Muscle layer of duodenum (tissue), 2 donors: ENCODE measurements at regions not wholly inside any gene's neighbourhood (a gene's known extent, or its start where the extent isn't known, plus 50 kb on each side); places are given as distances from the start of the nearest gene placed in this dataset.

Source experiments
- H3K27ac ChIP-seq: one replicate; pipeline ENCODE4 v1.7.0; 2013; ENCODE audit warnings: mild to moderate bottlenecking, low read length
- H3K27me3 ChIP-seq: one replicate; pipeline ENCODE4 v1.7.0; 2013; ENCODE audit warnings: low read depth, mild to moderate bottlenecking, control low read depth, low read length
- H3K36me3 ChIP-seq, 2 donors: one replicate each; pipeline ENCODE4 v1.7.0; 2013; ENCODE audit warnings: low read length in 2 of 2, control low read depth in 1 of 2, mild to moderate bottlenecking in 1 of 2; ENCODE audit not compliant: insufficient read depth in 2 of 2, control insufficient read depth in 1 of 2
- H3K4me1 ChIP-seq, 2 donors: one replicate each; pipeline ENCODE4 v1.7.0; 2013; ENCODE audit warnings: low read length in 2 of 2, mild to moderate bottlenecking in 2 of 2, control low read depth in 1 of 2, moderate library complexity in 1 of 2; ENCODE audit not compliant: insufficient read depth in 2 of 2, control insufficient read depth in 1 of 2
- H3K4me3 ChIP-seq, 2 donors: one replicate each; pipeline ENCODE4 v1.7.0; 2013; ENCODE audit warnings: low read length in 2 of 2, low read depth in 1 of 2, mild to moderate bottlenecking in 1 of 2
- H3K9me3 ChIP-seq, 2 donors: one replicate each; pipeline ENCODE4 v1.7.0; 2013; ENCODE audit warnings: low read length in 2 of 2, control low read depth in 1 of 2, mild to moderate bottlenecking in 1 of 2; ENCODE audit not compliant: control insufficient read depth in 1 of 2
- donor health status: healthy.

- Histone ChIP-seq H3K27me3 (no peaks in the 10 kb centered on the region), H3K4me3 (no peak overlapping the region), H3K4me1 (no peaks in the 10 kb centered on the region), H3K27ac (peak overlapping the region; percentile 62), H3K9me3 (peaks cover 0 to 4% of the 10 kb centered on the region in 2 donors), H3K36me3 (no peaks in the 10 kb centered on the region)
Measured at GRCh38 chr18:22283397-22283796, 114.0 kb downstream of the GATA6 start.

- H3K27me3 ChIP-seq = no peaks in the 10 kb centered on the region
- H3K27ac ChIP-seq = peak overlapping the region; percentile 62
Measured at GRCh38 chr18:22283116-22283395, 113.7 kb downstream of the GATA6 start.

GRCh38 chr18:22282311-22283115 is 113.1 kb downstream of the GATA6 start:
- Histone ChIP-seq H3K27ac (peak overlapping the region; percentile 62), H3K4me1 (no peaks in the 10 kb centered on the region), H3K27me3 (no peaks in the 10 kb centered on the region)

More at GRCh38 chr18:22283116-22283395, 113.7 kb downstream of the GATA6 start:
- no peak overlapping the region for H3K4me3 ChIP-seq
- H3K4me1 ChIP-seq = no peaks in the 10 kb centered on the region
- peaks cover 0 to under 1% of the 10 kb centered on the region in 2 donors for H3K9me3 ChIP-seq
- H3K36me3 ChIP-seq = no peaks in the 10 kb centered on the region

GRCh38 chr18:22280453-22280750 is 111.0 kb downstream of the GATA6 start:
- Histone ChIP-seq H3K4me3 (no peak overlapping the region), H3K27ac (no peak overlapping the region), H3K4me1 (no peaks in the 10 kb centered on the region), H3K36me3 (no peaks in the 10 kb centered on the region), H3K9me3 (no peaks in the 10 kb centered on the region), H3K27me3 (no peaks in the 10 kb centered on the region)

More at GRCh38 chr18:22282311-22283115, 113.1 kb downstream of the GATA6 start:
- no peaks in the 10 kb centered on the region for H3K9me3 ChIP-seq
- no peak overlapping the region for H3K4me3 ChIP-seq
- H3K36me3 ChIP-seq = no peaks in the 10 kb centered on the region

GRCh38 chr18:22279741-22280452 is 110.5 kb downstream of the GATA6 start:
- H3K36me3 ChIP-seq = no peaks in the 10 kb centered on the region
- no peaks in the 10 kb centered on the region for H3K4me1 ChIP-seq
- H3K9me3 ChIP-seq = no peaks in the 10 kb centered on the region
- H3K27ac ChIP-seq = no peak overlapping the region
- H3K4me3 ChIP-seq = no peak overlapping the region
- H3K27me3 ChIP-seq = no peaks in the 10 kb centered on the region

- Histone ChIP-seq H3K9me3 (peaks cover 0 to 6% of the 10 kb centered on the region in 2 donors), H3K4me1 (no peaks in the 10 kb centered on the region), H3K27me3 (no peaks in the 10 kb centered on the region), H3K4me3 (no peak overlapping the region), H3K27ac (no peak overlapping the region), H3K36me3 (no peaks in the 10 kb centered on the region)
Measured at GRCh38 chr18:22278798-22279197, 109.4 kb downstream of the GATA6 start.

GRCh38 chr18:22277758-22278157 is 108.4 kb downstream of the GATA6 start:
- Histone ChIP-seq H3K4me3 (no peak overlapping the region), H3K27ac (no peak overlapping the region), H3K4me1 (no peaks in the 10 kb centered on the region)

GRCh38 chr18:22276334-22276713 is 106.9 kb downstream of the GATA6 start:
- H3K4me3 ChIP-seq = no peak overlapping the region
- H3K27me3 ChIP-seq = no peaks in the 10 kb centered on the region
- peaks cover 0 to 6% of the 10 kb centered on the region in 2 donors for H3K9me3 ChIP-seq
- H3K27ac ChIP-seq = no peak overlapping the region
- H3K4me1 ChIP-seq = no peaks in the 10 kb centered on the region
- no peaks in the 10 kb centered on the region for H3K36me3 ChIP-seq

More at GRCh38 chr18:22277758-22278157, 108.4 kb downstream of the GATA6 start:
- Histone ChIP-seq H3K36me3 (no peaks in the 10 kb centered on the region), H3K27me3 (no peaks in the 10 kb centered on the region), H3K9me3 (peaks cover 0 to 6% of the 10 kb centered on the region in 2 donors)

- Histone ChIP-seq H3K9me3 (peaks cover 0 to 6% of the 10 kb centered on the region in 2 donors), H3K27ac (no peak overlapping the region), H3K4me1 (no peaks in the 10 kb centered on the region), H3K27me3 (no peaks in the 10 kb centered on the region), H3K36me3 (no peaks in the 10 kb centered on the region), H3K4me3 (no peak overlapping the region)
Measured at GRCh38 chr18:22275706-22276333, 106.4 kb downstream of the GATA6 start.

- Histone ChIP-seq H3K4me3 (no peak overlapping the region), H3K36me3 (no peaks in the 10 kb centered on the region), H3K27me3 (no peaks in the 10 kb centered on the region), H3K27ac (no peak overlapping the region), H3K9me3 (peaks cover 0 to 6% of the 10 kb centered on the region in 2 donors), H3K4me1 (no peaks in the 10 kb centered on the region)
Measured at GRCh38 chr18:22273101-22274039, 104.0 kb downstream of the GATA6 start.

- no peak overlapping the region for H3K27ac ChIP-seq
- H3K27me3 ChIP-seq = no peaks in the 10 kb centered on the region
- no peaks in the 10 kb centered on the region for H3K36me3 ChIP-seq
- no peaks in the 10 kb centered on the region for H3K4me1 ChIP-seq
- no peak overlapping the region for H3K4me3 ChIP-seq
- H3K9me3 ChIP-seq = peaks cover 0 to 6% of the 10 kb centered on the region in 2 donors
Measured at GRCh38 chr18:22272242-22272641, 102.9 kb downstream of the GATA6 start.
